DMS 273 (cell line): ENCODE measurements at regions not wholly inside any gene's neighbourhood (a gene's known extent, or its start where the extent isn't known, plus 50 kb on each side); places are given as distances from the start of the nearest gene placed in this dataset.

ENCODE experiments used
- DNase-seq: peaks from one replicate; lab custom pipeline; 2025; ENCODE audit not compliant: unreplicated experiment; lab: John Stamatoyannopoulos, UW

DNA sequence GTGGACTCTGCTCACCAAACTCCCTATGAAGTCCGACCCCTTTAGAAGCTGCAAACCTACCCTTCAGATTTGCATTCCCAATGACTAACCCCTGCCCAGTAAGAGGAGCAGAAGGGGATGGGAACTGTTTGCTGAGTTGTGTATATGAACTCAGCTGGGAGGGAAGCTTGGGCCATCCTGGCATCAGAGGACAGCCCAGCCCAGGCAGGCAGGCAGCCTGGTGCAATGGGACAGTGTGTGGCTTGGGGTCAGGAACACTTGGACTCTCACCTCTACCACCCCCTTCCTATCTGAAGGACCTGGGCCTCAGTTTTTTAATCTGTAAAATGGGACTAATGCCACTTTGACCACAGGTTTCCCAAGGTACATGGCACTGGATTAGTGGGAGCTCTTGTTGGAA, 147.4 kb upstream of the GPR26 start:
- DNase-seq: no peak

DNA sequence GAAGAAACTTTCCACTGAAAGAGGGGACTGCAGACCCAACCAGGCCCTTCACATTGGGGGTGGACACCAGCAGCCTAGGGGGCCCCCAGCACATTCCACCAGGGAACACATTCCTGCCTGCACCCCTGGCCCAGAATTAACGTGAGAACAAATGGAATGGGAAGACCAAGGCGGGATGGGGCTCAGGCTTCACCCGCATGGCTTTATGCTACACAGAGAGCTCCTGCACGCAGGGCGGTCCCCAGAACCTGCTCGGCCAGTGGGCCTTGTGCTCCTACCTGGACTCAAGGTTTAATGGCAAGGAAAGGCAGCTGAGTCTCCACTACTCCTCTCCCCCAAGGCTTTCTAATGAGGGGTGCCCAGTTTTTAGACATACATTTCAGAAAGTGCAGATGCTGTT, 146.3 kb upstream of the GPR26 start:
- DNase-seq: no peak

DNA sequence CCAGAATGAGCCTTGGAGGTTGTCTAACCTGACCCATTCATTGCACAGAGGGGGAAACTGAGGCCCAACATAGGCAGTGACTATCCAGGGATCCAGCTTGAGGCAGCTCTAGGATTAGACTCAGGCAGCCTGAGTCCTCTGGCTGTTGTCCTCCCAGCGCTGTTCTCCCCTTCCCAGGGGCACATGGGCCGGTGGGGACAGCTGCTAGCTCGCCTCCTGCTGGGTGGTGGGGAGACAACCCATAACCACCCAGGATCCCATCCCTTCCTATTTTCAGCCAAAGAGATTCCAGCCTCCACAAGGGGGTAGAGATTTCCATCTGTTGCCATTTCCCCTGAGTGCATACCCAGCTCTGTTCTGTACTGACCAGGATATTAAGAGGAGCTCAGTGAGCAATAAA, 145.1 kb upstream of the GPR26 start:
- peak; percentile 15 for DNase-seq

DNA sequence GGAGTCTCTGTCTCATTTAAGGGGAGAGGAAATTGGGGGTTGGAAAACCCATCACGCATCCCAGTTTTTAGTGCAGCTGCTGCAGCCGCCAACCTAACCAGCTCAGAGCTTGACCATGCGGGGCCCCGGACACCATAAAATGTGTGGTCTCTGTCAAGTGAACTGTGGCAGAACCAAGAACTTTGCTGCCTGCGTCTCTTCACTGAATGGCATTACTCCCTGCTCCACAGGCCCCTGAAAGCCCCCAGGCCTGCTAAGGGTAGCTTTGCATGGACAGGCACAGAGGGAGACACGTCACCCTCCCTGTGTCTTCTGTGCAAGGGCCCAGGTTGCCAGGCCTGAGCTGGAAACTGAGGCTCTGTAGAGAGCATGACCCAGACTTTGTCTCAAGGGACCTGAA, 144.6 kb upstream of the GPR26 start:
- DNase-seq: no peak

DNA sequence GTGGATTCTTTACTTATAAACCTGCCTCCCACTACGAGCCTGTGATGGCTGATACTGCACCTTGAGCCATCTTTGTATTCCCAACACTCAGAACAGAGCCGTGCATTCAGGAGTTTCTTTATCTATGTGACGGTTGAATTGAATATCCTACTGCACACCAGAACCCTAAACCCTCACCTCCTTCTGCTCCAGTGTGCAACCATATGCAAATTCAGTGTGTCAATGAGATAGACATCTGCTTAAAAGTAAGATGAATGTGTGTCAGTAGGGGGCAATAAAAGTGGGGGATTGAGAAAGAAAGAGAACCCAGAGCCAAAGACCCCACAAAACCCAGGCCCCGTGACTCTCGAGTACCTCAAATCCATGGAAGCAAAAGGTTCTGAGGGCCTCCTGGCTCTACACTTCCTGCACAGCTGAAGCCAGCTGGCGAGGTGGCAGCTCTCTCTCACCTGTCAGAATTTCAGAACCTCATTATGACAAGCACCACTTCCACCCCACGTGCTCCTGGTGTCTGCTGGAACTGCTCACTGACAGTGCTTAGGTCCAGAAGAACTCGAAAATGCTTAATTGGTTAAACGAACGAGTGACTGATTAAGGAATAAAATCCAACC, 143.3 kb upstream of the GPR26 start:
- DNase-seq: no peak

DNA sequence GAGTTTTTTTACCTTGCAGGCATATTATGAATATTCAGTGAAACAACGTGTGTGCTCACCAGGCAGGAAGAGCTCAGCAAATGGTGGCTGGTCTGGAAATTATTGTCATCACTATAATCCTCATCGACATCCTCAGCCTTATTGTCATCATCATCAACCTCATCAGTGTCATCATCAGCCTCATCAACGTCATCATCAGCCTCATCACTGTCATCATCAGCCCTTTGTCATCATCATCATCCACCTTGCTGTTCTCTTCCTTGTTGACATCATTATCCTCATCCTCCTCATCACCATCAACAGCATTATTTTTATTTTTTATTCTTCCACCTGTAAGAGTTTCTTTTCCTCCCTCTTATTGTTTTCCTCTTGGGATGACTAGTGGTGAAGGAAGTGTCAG, 142.3 kb upstream of the GPR26 start:
- no peak for DNase-seq

DNA sequence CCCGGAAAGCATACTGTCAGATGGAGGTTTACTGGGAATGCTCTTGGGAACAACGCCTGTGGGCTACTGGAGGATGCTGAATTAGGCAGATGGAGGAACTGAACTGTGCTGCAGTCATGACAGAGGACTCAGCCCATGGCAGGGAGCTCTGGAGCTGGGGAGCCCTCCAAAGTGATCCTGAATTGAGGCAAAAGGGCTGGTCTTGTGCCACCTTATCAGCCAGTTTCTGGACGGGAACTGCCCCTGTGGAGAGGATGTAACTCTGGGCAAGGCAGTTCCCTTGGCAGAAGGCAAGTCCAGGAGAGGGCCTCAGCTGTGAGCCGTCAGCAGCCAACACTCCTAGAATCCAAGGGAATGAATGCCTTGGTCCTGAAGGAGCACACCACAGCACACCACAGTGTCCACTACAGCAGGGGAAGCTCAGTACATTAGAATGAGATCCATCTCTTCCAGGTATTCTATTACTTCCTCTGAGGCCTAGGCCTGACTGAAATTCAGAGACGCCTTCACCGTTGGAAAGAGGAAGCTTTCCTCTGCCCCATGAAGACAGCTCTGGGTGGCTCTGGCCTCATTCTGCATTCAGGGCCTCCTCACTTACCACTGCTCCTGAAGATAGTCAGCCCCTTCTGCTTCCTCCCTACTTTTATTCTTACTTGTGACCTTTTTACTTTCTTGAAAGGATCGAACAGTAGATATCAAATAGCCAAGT, 139.6 kb upstream of the GPR26 start:
- no peak for DNase-seq

DNA sequence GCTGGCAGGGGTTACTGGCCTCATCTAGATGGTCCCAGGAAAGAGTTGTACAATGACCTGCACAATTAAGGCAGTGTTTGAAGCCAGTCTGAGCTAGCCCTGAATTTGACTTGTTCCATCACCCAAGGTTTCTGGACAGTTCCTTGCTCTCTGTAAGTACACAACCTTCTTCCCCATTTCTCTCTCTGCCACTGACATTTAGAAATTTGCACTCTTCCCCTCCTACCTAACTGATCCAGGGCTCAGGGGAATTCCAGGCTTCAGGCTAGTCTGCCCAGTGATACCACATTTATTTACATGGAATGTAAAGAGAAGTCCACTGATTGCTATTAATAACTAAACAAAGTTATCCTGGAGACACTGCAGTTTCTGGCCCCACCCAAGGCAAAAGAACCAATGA, 139.0 kb upstream of the GPR26 start:
- no peak for DNase-seq

DNA sequence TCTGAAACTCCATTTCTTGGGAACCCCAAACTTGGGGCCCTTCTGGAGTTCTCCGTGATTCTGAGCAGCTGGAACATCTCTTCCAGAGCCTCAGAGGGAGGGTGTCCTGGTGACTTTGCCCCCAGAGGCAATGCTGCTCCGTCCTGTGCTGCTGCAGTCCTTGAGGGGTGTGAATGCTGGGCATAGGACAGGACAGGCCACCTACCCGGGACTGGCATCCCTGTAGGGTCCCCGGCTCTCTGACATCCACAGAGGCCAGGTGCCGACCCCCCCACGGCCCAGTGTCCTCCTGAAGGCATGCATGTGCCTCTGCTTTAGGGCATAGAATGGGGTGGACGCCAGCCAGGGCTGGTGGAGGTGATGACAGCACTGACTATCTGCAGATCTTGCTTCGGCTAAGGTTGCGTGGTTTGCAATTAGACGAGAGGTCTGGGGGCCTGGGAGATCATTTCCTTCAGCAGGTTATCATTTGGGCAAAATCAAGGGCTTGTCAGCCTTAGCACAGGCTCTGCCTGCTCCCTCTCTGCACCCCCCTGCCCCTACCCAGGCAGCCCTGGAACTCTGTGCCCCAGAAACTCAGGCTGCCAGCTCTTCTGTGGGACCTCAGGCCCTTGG, 136.9 kb upstream of the GPR26 start:
- DNase-seq: no peak

DNA sequence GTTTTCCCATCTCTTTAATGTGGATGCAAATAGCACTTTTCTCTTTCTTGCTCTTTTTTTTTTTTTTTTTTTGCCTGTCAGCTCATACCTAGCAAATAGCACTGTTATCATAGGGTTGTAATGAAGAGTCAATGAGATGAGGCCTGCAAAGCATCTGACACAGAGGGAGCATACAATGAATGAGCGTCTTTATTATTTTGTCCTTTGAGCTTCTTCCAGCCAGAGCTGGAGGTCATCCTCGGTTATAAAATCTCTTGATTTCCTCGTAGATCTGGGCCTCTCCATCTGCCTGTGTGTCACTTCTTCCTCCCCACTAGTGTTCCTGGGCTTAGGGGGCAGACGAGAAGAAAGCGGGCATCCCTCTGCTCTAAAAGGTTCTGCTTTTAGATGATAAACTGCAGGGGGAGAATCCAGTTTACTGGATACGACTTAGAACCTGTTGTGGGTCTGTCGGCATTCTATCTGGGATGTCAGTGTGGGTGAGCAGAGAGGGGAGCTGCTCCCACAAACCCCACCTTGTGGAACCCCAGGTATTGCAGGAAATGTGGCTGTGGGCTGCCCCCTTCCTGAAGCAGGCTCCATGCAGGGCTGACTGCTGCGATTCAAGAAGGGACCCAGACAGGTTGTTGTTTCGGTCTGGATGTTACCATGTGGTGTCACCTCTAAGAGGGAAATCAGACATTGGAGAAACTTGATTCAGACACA, 135.8 kb upstream of the GPR26 start:
- no peak for DNase-seq

DNA sequence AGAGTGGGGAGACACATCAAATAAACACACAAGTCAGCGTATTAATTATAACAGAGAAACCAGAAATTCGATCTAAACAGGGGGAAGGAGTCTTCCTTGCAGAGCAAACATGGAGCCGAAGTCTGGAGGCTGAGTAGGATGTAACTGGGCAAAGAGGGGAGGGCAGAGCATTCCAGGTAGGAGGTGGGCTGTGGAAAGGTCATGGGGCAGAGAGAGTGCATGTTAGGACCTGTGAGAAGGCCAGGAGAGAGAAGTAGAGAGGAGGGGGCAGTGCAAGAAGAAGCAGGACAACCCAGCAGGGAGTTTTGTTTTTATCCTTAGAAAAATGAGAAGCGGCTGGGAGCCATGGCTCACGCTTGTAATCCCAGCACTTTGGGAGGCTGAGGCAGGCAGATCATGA, 130.8 kb upstream of the GPR26 start:
- DNase-seq: no peak

DNA sequence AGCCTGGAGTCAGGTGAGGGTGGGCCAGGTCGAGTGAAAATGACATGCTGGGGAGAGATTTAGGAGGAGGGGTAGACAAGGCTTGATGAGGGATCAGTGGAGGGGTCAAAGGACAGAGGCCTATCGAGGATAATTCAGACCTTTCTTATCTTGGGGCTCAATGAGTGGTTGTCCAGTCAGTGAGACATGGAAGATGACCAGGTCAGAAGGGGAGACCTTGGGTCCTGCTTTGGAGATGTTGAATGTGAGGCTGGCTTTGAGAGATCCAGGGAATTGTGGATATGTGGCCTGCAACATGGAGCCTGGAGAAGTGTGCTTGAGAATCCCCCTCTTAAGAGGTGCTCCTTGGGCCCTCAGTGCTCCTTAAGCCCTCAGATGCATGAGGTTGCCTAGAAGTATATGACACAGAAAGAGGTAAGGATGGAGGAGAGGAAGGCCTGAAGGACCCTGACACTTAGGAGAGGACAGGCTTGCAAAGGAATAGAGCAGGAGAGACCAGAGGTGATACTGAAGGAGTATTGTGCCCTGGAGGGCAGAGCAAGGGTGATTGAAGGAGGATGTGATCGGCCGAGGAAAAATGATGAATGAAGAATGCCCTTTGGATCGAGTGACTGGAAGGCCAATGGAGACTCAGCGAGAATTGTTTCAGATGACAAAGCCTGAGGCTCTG, 129.8 kb upstream of the GPR26 start:
- DNase-seq: no peak

DNA sequence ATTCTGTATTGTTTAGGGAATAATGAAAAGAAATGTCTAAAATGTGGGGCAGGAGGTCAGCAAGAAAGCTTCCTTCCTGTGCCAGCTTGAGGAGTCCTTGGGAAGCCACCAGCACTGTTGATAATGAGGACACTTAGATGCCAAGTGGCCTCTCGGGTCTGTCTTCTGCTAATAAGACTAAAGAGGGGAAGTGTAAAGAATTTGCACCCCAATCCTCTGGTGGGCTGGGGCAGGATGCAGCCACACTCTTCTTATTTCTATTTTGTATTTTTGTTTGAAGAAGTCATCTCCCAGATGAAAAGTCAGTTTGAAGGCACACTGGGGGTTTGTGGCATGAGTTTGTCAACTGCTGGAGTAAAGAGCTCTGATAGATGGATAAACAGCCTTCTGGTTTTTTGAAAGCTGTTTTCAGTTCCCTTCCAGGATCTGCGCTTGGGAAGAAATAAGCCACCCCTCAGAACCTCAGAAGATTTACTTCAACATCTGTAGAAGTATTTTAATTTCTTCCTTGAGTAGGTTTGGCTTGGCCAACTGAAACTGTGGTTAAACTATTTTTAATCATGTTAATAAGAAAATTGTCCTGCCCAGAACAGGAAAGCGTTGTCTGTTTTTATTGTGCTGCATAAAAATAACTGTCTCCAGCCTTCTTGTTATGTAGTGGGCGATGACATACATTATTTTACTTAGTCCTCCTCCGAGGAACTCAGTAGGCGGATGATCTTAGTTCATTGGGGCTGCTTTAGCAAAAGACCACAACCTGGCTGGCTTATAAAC, 128.8 kb upstream of the GPR26 start:
- DNase-seq: no peak

DNA sequence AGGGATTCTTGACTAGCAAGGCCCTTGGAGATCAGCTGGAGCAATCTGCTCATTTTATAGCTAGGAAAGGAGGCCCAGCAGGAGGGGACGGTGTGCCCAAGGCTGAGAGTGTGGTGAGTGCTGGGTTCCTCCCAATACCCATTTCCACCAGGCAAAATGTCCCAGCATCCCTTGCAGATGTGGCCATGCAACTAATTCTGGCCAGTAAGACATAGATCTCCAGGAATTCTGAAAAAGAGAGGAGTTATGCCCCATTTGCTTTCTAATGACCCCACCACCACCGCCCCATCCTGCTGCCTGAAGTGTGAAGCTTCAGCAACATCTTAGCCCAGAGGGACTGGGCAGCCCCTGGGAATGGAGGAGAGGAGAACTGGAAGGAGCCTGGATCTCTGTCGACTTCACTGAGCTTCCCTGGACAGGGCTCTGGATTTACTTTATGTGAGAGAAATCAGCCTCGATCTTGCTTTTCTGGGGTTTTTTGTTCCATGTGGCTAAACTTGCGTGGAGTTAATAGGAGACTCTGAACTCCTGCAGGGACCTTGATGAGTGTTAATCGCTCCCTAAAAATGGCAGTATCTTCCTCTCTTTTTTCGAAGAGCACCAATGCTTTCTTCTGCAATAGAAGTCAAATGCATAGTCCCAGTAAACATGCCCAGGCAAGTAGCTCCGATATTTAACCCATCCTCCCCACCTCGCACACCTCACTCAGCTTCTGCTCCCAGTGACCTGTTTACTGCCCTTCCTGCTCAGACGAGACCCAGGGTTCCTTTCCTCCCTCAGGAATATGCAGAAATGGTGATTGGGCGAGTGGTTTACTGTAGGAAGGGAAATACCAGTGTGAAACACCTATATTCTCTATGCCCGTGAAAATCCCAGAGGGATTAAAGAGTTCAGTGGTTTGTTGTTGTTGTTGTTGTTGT, 127.5 kb upstream of the GPR26 start:
- DNase-seq: no peak

DNA sequence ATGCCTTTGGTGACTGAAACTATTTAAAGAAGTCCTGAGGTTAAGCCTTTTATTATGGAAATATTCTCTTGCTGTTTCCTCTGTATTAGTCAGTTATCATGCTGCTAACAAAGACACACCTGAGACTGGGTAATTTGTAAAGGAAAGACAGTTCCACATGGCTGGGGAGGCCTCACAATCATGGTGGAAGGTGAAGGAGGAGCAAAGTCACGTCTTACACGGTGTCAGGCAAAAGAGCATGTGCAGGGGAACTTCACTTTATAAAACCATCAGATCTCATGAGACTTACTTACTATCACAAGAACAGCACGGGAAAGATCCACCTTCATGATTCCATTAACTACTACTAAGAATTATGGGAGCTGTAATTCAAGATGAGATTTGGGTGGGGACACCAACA, 121.2 kb upstream of the GPR26 start:
- no peak for DNase-seq

DNA sequence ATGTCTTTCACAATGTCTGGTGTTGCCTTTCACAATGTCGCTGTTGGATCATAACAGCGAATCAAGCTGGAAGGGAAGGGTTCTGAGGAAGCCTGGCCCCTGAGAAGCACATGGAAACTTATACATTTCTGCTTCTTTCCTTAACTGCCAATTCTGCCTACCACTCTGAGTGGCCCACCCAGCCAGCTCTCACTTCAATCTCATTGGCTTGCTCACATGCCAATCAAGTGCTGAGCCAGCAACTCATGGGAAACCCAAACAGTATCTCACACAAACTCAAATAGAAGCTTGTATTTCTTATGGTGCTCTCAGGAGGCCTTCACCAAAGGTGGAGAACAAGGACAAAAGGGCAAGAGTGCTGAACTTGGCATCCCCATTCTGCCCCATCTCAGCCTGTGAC, 117.4 kb upstream of the GPR26 start:
- DNase-seq: no peak

DNA sequence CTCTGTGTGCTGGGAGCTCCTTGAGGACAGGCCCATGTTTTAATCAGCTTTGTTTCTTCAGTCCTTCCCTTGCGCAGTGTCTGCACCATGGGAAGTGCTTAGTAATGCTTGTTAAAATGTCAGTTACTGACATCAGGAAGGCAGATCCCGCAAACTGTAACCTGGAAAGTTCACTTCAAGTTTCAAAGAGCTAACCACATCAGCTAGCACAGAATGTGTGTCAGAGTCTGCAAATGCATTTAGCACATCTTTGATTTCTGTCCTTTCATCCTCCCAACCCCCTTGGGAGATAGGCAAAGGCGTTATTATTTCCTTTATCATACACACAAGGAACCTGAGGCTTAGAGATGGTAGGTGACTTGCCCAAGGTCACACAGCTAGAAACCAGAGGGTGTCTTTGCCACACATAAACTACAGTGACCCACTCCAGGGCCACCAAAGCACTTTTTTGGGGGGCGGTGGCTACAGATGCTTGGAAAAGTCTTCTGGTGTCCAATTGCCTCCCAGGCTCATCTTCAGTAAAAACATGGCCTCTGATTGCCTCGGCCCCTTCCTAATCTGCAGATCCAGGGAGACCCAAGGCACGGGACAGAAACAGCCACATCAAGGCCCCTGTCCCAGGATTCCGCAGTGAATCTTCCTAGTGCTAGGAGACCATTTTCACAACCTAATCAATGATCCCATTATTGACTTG, 116.2 kb upstream of the GPR26 start:
- DNase-seq: no peak

DNA sequence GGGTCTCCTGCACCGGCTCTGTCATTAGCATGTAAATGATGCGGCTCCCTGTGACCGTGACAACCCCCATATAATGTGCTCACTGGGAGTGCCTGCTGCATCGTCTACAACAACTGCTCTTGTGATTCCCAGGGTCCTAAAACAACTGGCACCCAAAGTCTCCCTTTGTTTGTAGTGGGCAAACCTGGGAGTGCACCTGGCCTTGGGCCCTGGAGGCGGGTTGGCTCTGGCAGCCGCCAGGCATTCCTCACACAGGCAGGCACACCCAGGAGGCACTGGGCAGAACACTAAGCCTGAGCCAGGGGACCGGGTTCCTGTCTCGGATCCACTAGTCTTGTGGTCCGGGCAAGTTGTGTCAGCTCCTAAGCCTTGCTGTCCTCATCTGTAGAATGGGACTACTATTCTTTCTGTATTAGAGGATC, 115.5 kb upstream of the GPR26 start:
- DNase-seq: no peak

DNA sequence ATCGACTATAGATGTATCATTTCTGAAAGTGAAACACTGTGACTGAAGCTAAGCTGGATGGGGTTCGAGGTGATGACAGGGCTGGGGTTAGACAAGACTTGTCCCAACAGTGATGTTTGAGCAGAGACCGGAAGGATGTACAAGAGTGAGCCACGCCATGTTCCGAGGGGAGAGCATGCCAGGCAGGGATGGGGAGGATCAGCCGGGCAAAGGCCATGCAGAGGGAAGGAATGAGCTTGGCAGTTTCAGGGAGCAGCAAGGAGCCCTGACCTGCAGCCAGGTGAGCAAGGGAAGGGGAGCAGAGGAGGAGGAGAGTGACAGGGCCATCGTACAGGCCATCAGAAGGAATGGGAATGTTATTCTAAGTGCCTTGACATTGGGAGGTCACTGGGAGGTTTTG, 114.9 kb upstream of the GPR26 start:
- no peak for DNase-seq
